ENCODE measurements at regions not wholly inside any gene's neighbourhood (a gene's known extent, or its start where the extent isn't known, plus 50 kb on each side); places are given as distances from the start of the nearest gene placed in this dataset.

- ChIA-PET CTCF (interaction anchor here (0.6 kb wide), 1 partner anchor 1617 kb away, joined by 3 read pairs; no protein-coding TSS in a partner anchor), POLR2A (no interaction called here)
- DNase-seq = no peak
- Mint-ChIP-seq H3K27me3 (no peaks in the 10 kb centered on the region), H3K36me3 (ENCODE audit: low read depth) (no peaks in the 10 kb centered on the region), H3K27ac (no peak overlapping the region), H3K4me1 (no peaks in the 10 kb centered on the region), H3K4me3 (no peak overlapping the region), H3K9me3 (no peaks in the 10 kb centered on the region)
These were observed 137.1 kb upstream of the SMIM23 start for GRCh38 chr5:171648279-171649074.

GRCh38 chr5:171649075-171649401, 136.6 kb upstream of the SMIM23 start:
- H3K4me3 Mint-ChIP-seq = no peak overlapping the region
- POLR2A ChIA-PET = no interaction called here
- no peaks in the 10 kb centered on the region for H3K9me3 Mint-ChIP-seq
- no peaks in the 10 kb centered on the region for H3K27me3 Mint-ChIP-seq
- no peak for DNase-seq
- no peak overlapping the region for H3K27ac Mint-ChIP-seq
- H3K36me3 Mint-ChIP-seq (ENCODE audit: low read depth) = no peaks in the 10 kb centered on the region
- H3K4me1 Mint-ChIP-seq = no peaks in the 10 kb centered on the region
- CTCF ChIA-PET = interaction anchor here (0.6 kb wide), 1 partner anchor 1616 kb away, joined by 3 read pairs; no protein-coding TSS in a partner anchor

- DNase-seq = no peak
- H3K36me3 Mint-ChIP-seq (ENCODE audit: low read depth) = no peaks in the 10 kb centered on the region
- no peak overlapping the region for H3K4me3 Mint-ChIP-seq
- H3K9me3 Mint-ChIP-seq = no peaks in the 10 kb centered on the region
- peaks cover 2% of the 10 kb centered on the region for H3K27me3 Mint-ChIP-seq
- no peak overlapping the region for H3K27ac Mint-ChIP-seq
- ChIA-PET CTCF (no interaction called here), POLR2A (interaction anchor here (0.6 kb wide), 1 partner anchor 210 kb away, joined by 3 read pairs; no protein-coding TSS in a partner anchor)
- H3K4me1 Mint-ChIP-seq = no peaks in the 10 kb centered on the region
These were observed 135.0 kb upstream of the SMIM23 start for GRCh38 chr5:171650597-171650996.

GRCh38 chr5:171651102-171651501, 134.5 kb upstream of the SMIM23 start:
- no peak overlapping the region for H3K4me3 Mint-ChIP-seq
- H3K4me1 Mint-ChIP-seq = no peaks in the 10 kb centered on the region
- CTCF ChIA-PET = no interaction called here
- no peak overlapping the region for H3K27ac Mint-ChIP-seq
- no peaks in the 10 kb centered on the region for H3K36me3 Mint-ChIP-seq (ENCODE audit: low read depth)
- H3K27me3 Mint-ChIP-seq = peaks cover 2% of the 10 kb centered on the region
- POLR2A ChIA-PET = no interaction called here
- no peak for DNase-seq
- H3K9me3 Mint-ChIP-seq = no peaks in the 10 kb centered on the region

- no peak for DNase-seq
These were observed 130.7 kb upstream of the SMIM23 start for GRCh38 chr5:171654881-171655280.

GRCh38 chr5:171657473-171657872, 128.1 kb upstream of the SMIM23 start:
- H3K27ac Mint-ChIP-seq = no peak overlapping the region
- H3K36me3 Mint-ChIP-seq (ENCODE audit: low read depth) = no peaks in the 10 kb centered on the region
- H3K9me3 Mint-ChIP-seq = no peaks in the 10 kb centered on the region
- DNase-seq = no peak
- H3K4me1 Mint-ChIP-seq = no peaks in the 10 kb centered on the region
- no peak overlapping the region for H3K4me3 Mint-ChIP-seq
- H3K27me3 Mint-ChIP-seq = peaks cover 2% of the 10 kb centered on the region
- ChIA-PET CTCF (no interaction called here), POLR2A (no interaction called here)

More at GRCh38 chr5:171654881-171655280, 130.7 kb upstream of the SMIM23 start:
- Mint-ChIP-seq H3K36me3 (ENCODE audit: low read depth) (no peaks in the 10 kb centered on the region), H3K4me3 (no peak overlapping the region), H3K4me1 (no peaks in the 10 kb centered on the region), H3K27ac (no peak overlapping the region), H3K27me3 (peaks cover 2% of the 10 kb centered on the region), H3K9me3 (no peaks in the 10 kb centered on the region)
- ChIA-PET POLR2A (no interaction called here), CTCF (interaction anchor here (0.7 kb wide), 1 partner anchor 806 kb away, joined by 3 read pairs; no protein-coding TSS in a partner anchor)

- ChIA-PET CTCF (no interaction called here), POLR2A (no interaction called here)
- H3K36me3 Mint-ChIP-seq (ENCODE audit: low read depth) = peaks cover 2% of the 10 kb centered on the region
- DNase-seq = no peak
- no peaks in the 10 kb centered on the region for H3K9me3 Mint-ChIP-seq
- H3K4me1 Mint-ChIP-seq = no peaks in the 10 kb centered on the region
- no peak overlapping the region for H3K27ac Mint-ChIP-seq
- H3K27me3 Mint-ChIP-seq = peaks cover under 1% of the 10 kb centered on the region
- H3K4me3 Mint-ChIP-seq = no peak overlapping the region
These were observed 125.7 kb upstream of the SMIM23 start for GRCh38 chr5:171659896-171660295.

GRCh38 chr5:171660434-171660833, 125.2 kb upstream of the SMIM23 start:
- no peak overlapping the region for H3K27ac Mint-ChIP-seq
- CTCF ChIA-PET = interaction anchor here (0.6 kb wide), 1 partner anchor 30 kb away, joined by 3 read pairs; no protein-coding TSS in a partner anchor
- H3K9me3 Mint-ChIP-seq = no peaks in the 10 kb centered on the region
- peaks cover 2% of the 10 kb centered on the region for H3K36me3 Mint-ChIP-seq (ENCODE audit: low read depth)
- no peak overlapping the region for H3K4me3 Mint-ChIP-seq
- POLR2A ChIA-PET = no interaction called here
- DNase-seq = no peak
- H3K4me1 Mint-ChIP-seq = no peaks in the 10 kb centered on the region
- no peaks in the 10 kb centered on the region for H3K27me3 Mint-ChIP-seq

- ChIA-PET CTCF (no interaction called here), POLR2A (no interaction called here)
- H3K4me1 Mint-ChIP-seq = no peaks in the 10 kb centered on the region
- H3K27ac Mint-ChIP-seq = no peak overlapping the region
- no peaks in the 10 kb centered on the region for H3K27me3 Mint-ChIP-seq
- no peak overlapping the region for H3K4me3 Mint-ChIP-seq
- no peaks in the 10 kb centered on the region for H3K9me3 Mint-ChIP-seq
- DNase-seq = no peak
- H3K36me3 Mint-ChIP-seq (ENCODE audit: low read depth) = peaks cover 2% of the 10 kb centered on the region
These were observed 124.5 kb upstream of the SMIM23 start for GRCh38 chr5:171661143-171661542.

- CTCF ChIA-PET = no interaction called here
- no peaks in the 10 kb centered on the region for H3K9me3 Mint-ChIP-seq
- DNase-seq = no peak
- H3K4me3 Mint-ChIP-seq = no peak overlapping the region
- H3K4me1 Mint-ChIP-seq = no peaks in the 10 kb centered on the region
- H3K27me3 Mint-ChIP-seq = no peaks in the 10 kb centered on the region
- H3K27ac Mint-ChIP-seq = no peak overlapping the region
- H3K36me3 Mint-ChIP-seq (ENCODE audit: low read depth) = peaks cover 2% of the 10 kb centered on the region
- POLR2A ChIA-PET = no interaction called here
These were observed 122.1 kb upstream of the SMIM23 start for GRCh38 chr5:171663311-171664085.

- no peaks in the 10 kb centered on the region for H3K4me1 Mint-ChIP-seq
- no peaks in the 10 kb centered on the region for H3K9me3 Mint-ChIP-seq
- no peaks in the 10 kb centered on the region for H3K27me3 Mint-ChIP-seq
- CTCF ChIA-PET = no interaction called here
- no peak overlapping the region for H3K4me3 Mint-ChIP-seq
- no peak overlapping the region for H3K27ac Mint-ChIP-seq
- peaks cover 2% of the 10 kb centered on the region for H3K36me3 Mint-ChIP-seq (ENCODE audit: low read depth)
- POLR2A ChIA-PET = no interaction called here
- DNase-seq = no peak
These were observed 121.1 kb upstream of the SMIM23 start for GRCh38 chr5:171664489-171664888.

- no peaks in the 10 kb centered on the region for H3K4me1 Mint-ChIP-seq
- no peak overlapping the region for H3K27ac Mint-ChIP-seq
- CTCF ChIA-PET = no interaction called here
- POLR2A ChIA-PET = no interaction called here
- no peaks in the 10 kb centered on the region for H3K9me3 Mint-ChIP-seq
- H3K27me3 Mint-ChIP-seq = no peaks in the 10 kb centered on the region
- peaks cover 2% of the 10 kb centered on the region for H3K36me3 Mint-ChIP-seq (ENCODE audit: low read depth)
- DNase-seq = no peak
- H3K4me3 Mint-ChIP-seq = no peak overlapping the region
These were observed 118.8 kb upstream of the SMIM23 start for GRCh38 chr5:171666815-171667214.

GRCh38 chr5:171667341-171668096, 118.1 kb upstream of the SMIM23 start:
- no peak overlapping the region for H3K27ac Mint-ChIP-seq
- ChIA-PET POLR2A (no interaction called here), CTCF (no interaction called here)
- H3K9me3 Mint-ChIP-seq = no peaks in the 10 kb centered on the region
- H3K27me3 Mint-ChIP-seq = no peaks in the 10 kb centered on the region
- H3K4me3 Mint-ChIP-seq = no peak overlapping the region
- DNase-seq = no peak
- H3K36me3 Mint-ChIP-seq (ENCODE audit: low read depth) = peaks cover 2% of the 10 kb centered on the region
- no peaks in the 10 kb centered on the region for H3K4me1 Mint-ChIP-seq

Measured in activated CD4-positive, alpha-beta T cell treated with anti-CD3 and anti-CD28 coated beads, Interleukin-2, amount 10 ng/mL, durations not matched to agents 7 days and 5 days (primary cell).